ENCODE measurements at regions not wholly inside any gene's neighbourhood (a gene's known extent, or its start where the extent isn't known, plus 50 kb on each side); places are given as distances from the start of the nearest gene placed in this dataset.

- intact Hi-C loops (cut with DNase I) = no loop called here
- 9 to 16% (median 11%) methylated on average over 4 of the region's 4 CpGs for WGBS, 3 donors
- H3K9me3 ChIP-seq = no peaks in the 10 kb centered on the region
- H3K27me3 ChIP-seq (ENCODE audit: insufficient read depth in 3 of 3, low read length in 2 of 3) = no peaks in the 10 kb centered on the region
- H3K4me3 ChIP-seq = no peak overlapping the region
- no peak for ATAC-seq
- no peak overlapping the region for H3K27ac ChIP-seq
- no peak for TF ChIP-seq CTCF (IDR thresholded peaks at IDR 0.05)
- DNase-seq = no peak
- H3K36me3 ChIP-seq (ENCODE audit: insufficient read depth in 1 of 2, low read depth in 1 of 2) = no peaks in the 10 kb centered on the region
- H3K4me1 ChIP-seq = no peaks in the 10 kb centered on the region
Measured at GRCh38 chr13:71242201-71242600, 624.8 kb downstream of the DACH1 start.

GRCh38 chr13:71240911-71241310 is 626.1 kb downstream of the DACH1 start:
- intact Hi-C loops (cut with DNase I) = no loop called here
- peak; percentile 36 for TF ChIP-seq CTCF (IDR thresholded peaks at IDR 0.05)
- WGBS, 3 donors = 34 to 38% (median 35%) methylated on average over 1 of the region's 1 CpG
- Histone ChIP-seq H3K9me3 (no peaks in the 10 kb centered on the region), H3K36me3 (ENCODE audit: insufficient read depth in 1 of 2, low read depth in 1 of 2) (no peaks in the 10 kb centered on the region), H3K27me3 (ENCODE audit: insufficient read depth in 3 of 3, low read length in 2 of 3) (no peaks in the 10 kb centered on the region), H3K27ac (no peak overlapping the region), H3K4me3 (no peak overlapping the region), H3K4me1 (no peaks in the 10 kb centered on the region)
- ATAC-seq = no peak
- DNase-seq = no peak

GRCh38 chr13:71237332-71237731 is 629.7 kb downstream of the DACH1 start:
- intact Hi-C loops (cut with DNase I) = no loop called here
- WGBS, 3 donors = 42 to 65% (median 47%) methylated on average over 3 of the region's 3 CpGs
- ATAC-seq (no peak), DNase-seq (no peak)
- Histone ChIP-seq H3K27me3 (ENCODE audit: insufficient read depth in 3 of 3, low read length in 2 of 3) (no peaks in the 10 kb centered on the region), H3K4me1 (no peaks in the 10 kb centered on the region), H3K27ac (no peak overlapping the region), H3K9me3 (no peaks in the 10 kb centered on the region), H3K36me3 (ENCODE audit: insufficient read depth in 1 of 2, low read depth in 1 of 2) (no peaks in the 10 kb centered on the region), H3K4me3 (no peak overlapping the region)
- TF ChIP-seq CTCF (IDR thresholded peaks at IDR 0.05) = no peak

- 79 to 86% (median 83%) methylated on average over 8 of the region's 8 CpGs for WGBS, 3 donors
- no peak for DNase-seq
Measured at GRCh38 chr13:71219698-71220415, 647.1 kb downstream of the DACH1 start.

More at GRCh38 chr13:71219698-71220415, 647.1 kb downstream of the DACH1 start:
- H3K9me3 ChIP-seq = no peaks in the 10 kb centered on the region
- no peak for ATAC-seq
- H3K27me3 ChIP-seq (ENCODE audit: insufficient read depth in 3 of 3, low read length in 2 of 3) = no peaks in the 10 kb centered on the region
- H3K36me3 ChIP-seq (ENCODE audit: insufficient read depth in 1 of 2, low read depth in 1 of 2) = no peaks in the 10 kb centered on the region
- no peaks in the 10 kb centered on the region for H3K4me1 ChIP-seq
- no peak overlapping the region for H3K4me3 ChIP-seq
- intact Hi-C loops (cut with DNase I) = no loop called here
- no peak for TF ChIP-seq CTCF (IDR thresholded peaks at IDR 0.05)
- H3K27ac ChIP-seq = no peak overlapping the region
